SK-N-SH (cell line): ENCODE measurements at regions not wholly inside any gene's neighbourhood (a gene's known extent, or its start where the extent isn't known, plus 50 kb on each side); places are given as distances from the start of the nearest gene placed in this dataset.

ENCODE experiments used
- CTCF ChIA-PET: fragments of 300-600, 350-600 bp; formaldehyde crosslinking; extraction: SDS; loops from one replicate; lab custom pipeline; 2021; lab: Yijun Ruan, JAX
- POLR2A ChIA-PET: fragments of 350-600 bp; sonication (Branson Sonifier 250); formaldehyde crosslinking; extraction: SDS; loops from one replicate; lab custom pipeline; 2020; ENCODE audit warnings: antibody characterized with exemption, inconsistent platforms; lab: Yijun Ruan, JAX
- DNase-seq: peaks from one replicate; pipeline ENCODE4 v3.0.0; 2012
- H2AFZ ChIP-seq: fragments of 200-600 bp; sonication (generic); 2 replicates; pipeline ENCODE4 v1.8.1; 2016; ENCODE audit warnings: antibody characterized with exemption, mild to moderate bottlenecking, low read depth
- H3F3A ChIP-seq: fragments of 200-600 bp; sonication (generic); replicated peaks from 2 replicates; pipeline ENCODE3; 2016; ENCODE audit warnings: antibody characterized with exemption, mild to moderate bottlenecking; ENCODE audit not compliant: insufficient read depth
- H3K27ac ChIP-seq, 2 experiments: fragments of 200-500 bp in 1 of 2; fragments of 200-600 bp in 1 of 2; sonication (Bioruptor generic) in 1 of 2; sonication (generic), shearing (Covaris generic) in 1 of 2; 2 replicates each; pipeline versions ENCODE4 v1.5.1 to v1.6.1; 2014 to 2016; ENCODE audit warnings: low read depth in 2 of 2, inconsistent platforms in 1 of 2, low read length in 1 of 2, mild to moderate bottlenecking in 1 of 2, mixed read lengths in 1 of 2
- H3K27me3 ChIP-seq: fragments of 200-600 bp; sonication (generic), shearing (Covaris generic); 2 replicates; pipeline ENCODE4 v1.6.1; 2016; ENCODE audit warnings: mixed run types; ENCODE audit not compliant: insufficient read depth
- H3K36me3 ChIP-seq, 2 experiments: fragments of 200-500 bp in 1 of 2; fragments of 200-600 bp in 1 of 2; sonication (Bioruptor generic) in 1 of 2; sonication (generic) in 1 of 2; replicated peaks in 1 of 2; 2 replicates each; pipeline versions ENCODE3 to v1.5.1; 2014 to 2016; ENCODE audit warnings: low read length in 1 of 2, mild to moderate bottlenecking in 1 of 2; ENCODE audit not compliant: insufficient read depth in 2 of 2, control insufficient read depth in 1 of 2
- H3K4me1 ChIP-seq, 2 experiments: fragments of 200-500 bp in 1 of 2; fragments of 200-600 bp in 1 of 2; sonication (Bioruptor generic) in 1 of 2; sonication (generic), shearing (Covaris generic) in 1 of 2; 2 replicates each; pipeline versions ENCODE4 v1.5.1 to v1.6.1; 2014 to 2016; ENCODE audit warnings: low read depth in 1 of 2, low read length in 1 of 2, mixed run types in 1 of 2; ENCODE audit not compliant: insufficient read depth in 2 of 2, control insufficient read depth in 1 of 2
- H3K4me2 ChIP-seq: fragments of 200-600 bp; sonication (generic), shearing (Covaris generic); 2 replicates; pipeline ENCODE4 v1.6.1; 2017; ENCODE audit warnings: mixed run types
- H3K4me3 ChIP-seq, 2 experiments: fragments of 200-500 bp in 1 of 2; fragments of 200-600 bp in 1 of 2; sonication (Bioruptor generic) in 1 of 2; sonication (generic), shearing (Covaris generic) in 1 of 2; 2 replicates each; pipeline versions ENCODE4 v1.5.1 to v1.8.1; 2014 to 2016; ENCODE audit warnings: low read depth in 2 of 2, inconsistent platforms in 1 of 2, low read length in 1 of 2, mild to moderate bottlenecking in 1 of 2, mixed read lengths in 1 of 2, moderate library complexity in 1 of 2
- H3K79me2 ChIP-seq: fragments of 200-600 bp; sonication (generic); 2 replicates; pipeline ENCODE4 v1.8.1; 2017; ENCODE audit warnings: mild to moderate bottlenecking; ENCODE audit not compliant: insufficient read depth
- H3K9ac ChIP-seq: fragments of 200-600 bp; sonication (generic); 2 replicates; pipeline ENCODE4 v1.6.1; 2017; ENCODE audit warnings: mixed run types
- H3K9me2 ChIP-seq: fragments of 200-600 bp; sonication (generic); 2 replicates; pipeline ENCODE4 v1.6.1; 2017; ENCODE audit warnings: mixed run types
- H3K9me3 ChIP-seq: fragments of 200-600 bp; sonication (generic); 2 replicates; pipeline ENCODE4 v1.6.1; 2017; ENCODE audit warnings: mixed run types, mild to moderate bottlenecking, moderate library complexity
- H4K20me1 ChIP-seq: fragments of 200-600 bp; sonication (generic); 2 replicates; pipeline ENCODE4 v1.6.1; 2017; ENCODE audit warnings: mild to moderate bottlenecking, mixed run types; ENCODE audit not compliant: insufficient read depth
- ELF1 ChIP-seq: IDR thresholded peaks from 2 replicates; pipeline ENCODE4 v1.4.0; 2012
- EZH2phosphoT487 ChIP-seq: fragments of 200-600 bp; sonication (generic); IDR thresholded peaks from 2 replicates; pipeline ENCODE4 v1.6.1; 2017; ENCODE audit warnings: low read depth, mixed run types, mild to moderate bottlenecking, antibody characterized with exemption, moderate library complexity, borderline replicate concordance
- FOSL2 ChIP-seq: IDR thresholded peaks from 2 replicates; pipeline ENCODE4 v1.4.0; 2012; ENCODE audit warnings: low read depth, mild to moderate bottlenecking, moderate library complexity, borderline replicate concordance
- FOXM1 ChIP-seq: IDR thresholded peaks from 2 replicates; pipeline ENCODE4 v1.4.0; 2012; ENCODE audit warnings: low read depth, mild to moderate bottlenecking
- JUND ChIP-seq: IDR thresholded peaks from 2 replicates; pipeline ENCODE4 v1.4.0; 2012
- MEF2A ChIP-seq: IDR thresholded peaks from 2 replicates; pipeline ENCODE4 v1.4.0; 2012; ENCODE audit warnings: low read depth, borderline replicate concordance
- MXI1 ChIP-seq: IDR thresholded peaks from 2 replicates; pipeline ENCODE4 v1.6.1; 2012; ENCODE audit warnings: mild to moderate bottlenecking, low read depth, low read length, improper control_type of control experiment
- NFIC ChIP-seq: IDR thresholded peaks from 2 replicates; pipeline ENCODE4 v1.4.0; 2012; ENCODE audit warnings: borderline replicate concordance
- POLR2AphosphoS5 ChIP-seq: IDR thresholded peaks from 2 replicates; pipeline ENCODE4 v1.6.1; 2012; ENCODE audit warnings: low read depth, low read length
- RAD21 ChIP-seq: IDR thresholded peaks from 2 replicates; pipeline ENCODE4 v1.6.1; 2012; ENCODE audit warnings: mild to moderate bottlenecking, low read length
- RFX5 ChIP-seq: IDR thresholded peaks from 2 replicates; pipeline ENCODE4 v1.6.1; 2012; ENCODE audit warnings: mild to moderate bottlenecking, improper control_type of control experiment, low read length
- SIN3A ChIP-seq: IDR thresholded peaks from 2 replicates; pipeline ENCODE4 v1.6.1; 2012; ENCODE audit warnings: low read depth, mild to moderate bottlenecking, low read length, moderate library complexity, borderline replicate concordance
- SMC3 ChIP-seq: IDR thresholded peaks from 2 replicates; pipeline ENCODE4 v1.6.1; 2012; ENCODE audit warnings: low read depth, low read length, improper control_type of control experiment
- TCF12 ChIP-seq: IDR thresholded peaks from 2 replicates; pipeline ENCODE4 v1.4.0; 2012
- TEAD4 ChIP-seq: IDR thresholded peaks from 2 replicates; pipeline ENCODE4 v1.4.0; 2012; ENCODE audit warnings: mild to moderate bottlenecking, borderline replicate concordance; ENCODE audit not compliant: insufficient read depth
- WGBS: methylation state at CpG from one replicate; pipeline ENCODE4 v1.1.6; 2017; ENCODE audit warnings: low lambda C conversion rate; 5-methylcytosine and 5-hydroxymethylcytosine counted together
- TF ChIP-seq, protein P1 (sequence below): IDR thresholded peaks from 2 replicates; pipeline ENCODE4; 2012
- TF ChIP-seq, protein P2 (sequence below): fragments of 150-350 bp; IDR thresholded peaks from 2 replicates; pipeline ENCODE4 v1.6.1; 2017; ENCODE audit warnings: antibody characterized with exemption, low read length, low read depth, borderline replicate concordance
- TF ChIP-seq, protein P3 (sequence below): IDR thresholded peaks from 2 replicates; pipeline ENCODE4 v1.6.1; 2012; ENCODE audit warnings: mild to moderate bottlenecking, low read depth, low read length, moderate library complexity
- TF ChIP-seq, protein P4 (sequence below): fragments of 150-350 bp; IDR thresholded peaks from 2 replicates; pipeline ENCODE4 v1.6.1; 2016; ENCODE audit warnings: mild to moderate bottlenecking, low read depth, low read length

DNA sequence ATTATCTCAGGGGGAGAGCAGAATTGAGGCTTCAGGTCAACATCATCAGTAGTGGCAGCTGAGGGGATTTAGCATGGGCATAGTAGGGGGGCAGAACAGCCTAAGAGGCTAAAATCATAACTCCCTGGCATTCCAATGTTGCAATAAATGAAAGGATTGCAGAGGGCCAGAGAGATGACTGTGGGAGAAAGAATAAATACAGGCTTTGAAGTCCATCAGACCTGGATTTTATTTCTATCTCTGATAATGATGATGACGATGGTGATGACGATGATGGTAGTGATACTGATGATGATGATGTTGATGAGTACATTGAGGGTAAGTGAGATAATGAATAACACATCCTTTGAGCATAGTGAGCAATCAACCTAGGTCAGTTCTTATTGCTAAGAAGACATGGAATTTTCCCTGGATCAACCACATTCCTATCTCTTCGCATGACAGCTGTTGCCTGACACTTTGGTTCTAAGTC is 107.4 kb upstream of the CDH11 start:
- no peak overlapping the region for H3K4me2 ChIP-seq
- 81% methylated on average over 3 of the region's 3 CpGs for WGBS
- H2AFZ ChIP-seq, result no peak overlapping the region

DNA sequence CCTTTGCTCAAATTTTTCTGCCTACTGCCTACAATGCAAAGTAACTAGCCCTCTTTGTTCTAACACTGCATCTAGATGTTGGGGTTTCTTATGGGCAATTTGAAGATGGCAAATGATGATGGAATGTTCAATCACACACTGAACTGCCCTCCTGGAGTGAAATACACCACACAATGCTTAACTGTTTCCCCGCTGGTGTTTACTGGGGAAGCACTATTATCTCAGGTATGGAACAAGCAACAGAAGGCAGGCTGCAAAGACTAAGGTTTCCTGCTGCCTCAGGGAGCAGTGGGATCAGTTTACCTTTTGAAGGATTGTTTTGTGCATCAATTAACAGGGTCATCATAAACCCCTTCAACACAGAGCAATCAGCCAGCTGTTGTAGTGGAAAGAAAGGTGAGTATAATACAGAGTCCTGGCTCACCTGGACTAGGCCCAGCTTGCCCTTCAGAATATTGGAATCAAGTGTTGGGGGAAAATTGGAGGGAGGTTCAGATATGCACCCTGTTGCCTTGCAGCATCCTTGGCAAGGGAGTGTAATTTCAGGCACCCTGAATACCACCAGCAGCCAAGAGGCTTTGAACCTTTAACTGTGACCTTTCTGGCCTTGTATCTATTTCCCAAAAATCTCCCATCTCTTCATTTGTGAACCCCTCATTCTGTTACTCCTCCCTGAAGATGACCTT is 105.4 kb upstream of the CDH11 start:
- Histone ChIP-seq H3K4me2 (no peak overlapping the region), H3K79me2 (no peaks in the 10 kb centered on the region), H3K9ac (no peak overlapping the region), H3K9me2 (no peaks in the 10 kb centered on the region), H3K4me3 (no peak overlapping the region), H3K36me3 (no peaks in the 10 kb centered on the region), H3F3A (no peaks in the 10 kb centered on the region)
- ChIA-PET POLR2A (no interaction called here), CTCF (interaction anchor here (0.8 kb wide), 1 partner anchor 44 kb away, joined by 3 read pairs; no protein-coding TSS in a partner anchor)
- WGBS, result 71% methylated on average over 1 of the region's 1 CpG
- TF ChIP-seq ELF1, result no peak
- TF ChIP-seq SMC3, result no peak
- TF ChIP-seq, protein P1, sequence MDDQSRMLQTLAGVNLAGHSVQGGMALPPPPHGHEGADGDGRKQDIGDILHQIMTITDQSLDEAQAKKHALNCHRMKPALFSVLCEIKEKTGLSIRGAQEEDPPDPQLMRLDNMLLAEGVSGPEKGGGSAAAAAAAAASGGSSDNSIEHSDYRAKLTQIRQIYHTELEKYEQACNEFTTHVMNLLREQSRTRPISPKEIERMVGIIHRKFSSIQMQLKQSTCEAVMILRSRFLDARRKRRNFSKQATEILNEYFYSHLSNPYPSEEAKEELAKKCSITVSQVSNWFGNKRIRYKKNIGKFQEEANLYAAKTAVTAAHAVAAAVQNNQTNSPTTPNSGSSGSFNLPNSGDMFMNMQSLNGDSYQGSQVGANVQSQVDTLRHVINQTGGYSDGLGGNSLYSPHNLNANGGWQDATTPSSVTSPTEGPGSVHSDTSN, result no peak
- TF ChIP-seq, protein P2, sequence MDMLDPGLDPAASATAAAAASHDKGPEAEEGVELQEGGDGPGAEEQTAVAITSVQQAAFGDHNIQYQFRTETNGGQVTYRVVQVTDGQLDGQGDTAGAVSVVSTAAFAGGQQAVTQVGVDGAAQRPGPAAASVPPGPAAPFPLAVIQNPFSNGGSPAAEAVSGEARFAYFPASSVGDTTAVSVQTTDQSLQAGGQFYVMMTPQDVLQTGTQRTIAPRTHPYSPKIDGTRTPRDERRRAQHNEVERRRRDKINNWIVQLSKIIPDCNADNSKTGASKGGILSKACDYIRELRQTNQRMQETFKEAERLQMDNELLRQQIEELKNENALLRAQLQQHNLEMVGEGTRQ, result no peak
- no peak for TF ChIP-seq POLR2AphosphoS5
- TF ChIP-seq MEF2A, result no peak
- TF ChIP-seq, protein P3, sequence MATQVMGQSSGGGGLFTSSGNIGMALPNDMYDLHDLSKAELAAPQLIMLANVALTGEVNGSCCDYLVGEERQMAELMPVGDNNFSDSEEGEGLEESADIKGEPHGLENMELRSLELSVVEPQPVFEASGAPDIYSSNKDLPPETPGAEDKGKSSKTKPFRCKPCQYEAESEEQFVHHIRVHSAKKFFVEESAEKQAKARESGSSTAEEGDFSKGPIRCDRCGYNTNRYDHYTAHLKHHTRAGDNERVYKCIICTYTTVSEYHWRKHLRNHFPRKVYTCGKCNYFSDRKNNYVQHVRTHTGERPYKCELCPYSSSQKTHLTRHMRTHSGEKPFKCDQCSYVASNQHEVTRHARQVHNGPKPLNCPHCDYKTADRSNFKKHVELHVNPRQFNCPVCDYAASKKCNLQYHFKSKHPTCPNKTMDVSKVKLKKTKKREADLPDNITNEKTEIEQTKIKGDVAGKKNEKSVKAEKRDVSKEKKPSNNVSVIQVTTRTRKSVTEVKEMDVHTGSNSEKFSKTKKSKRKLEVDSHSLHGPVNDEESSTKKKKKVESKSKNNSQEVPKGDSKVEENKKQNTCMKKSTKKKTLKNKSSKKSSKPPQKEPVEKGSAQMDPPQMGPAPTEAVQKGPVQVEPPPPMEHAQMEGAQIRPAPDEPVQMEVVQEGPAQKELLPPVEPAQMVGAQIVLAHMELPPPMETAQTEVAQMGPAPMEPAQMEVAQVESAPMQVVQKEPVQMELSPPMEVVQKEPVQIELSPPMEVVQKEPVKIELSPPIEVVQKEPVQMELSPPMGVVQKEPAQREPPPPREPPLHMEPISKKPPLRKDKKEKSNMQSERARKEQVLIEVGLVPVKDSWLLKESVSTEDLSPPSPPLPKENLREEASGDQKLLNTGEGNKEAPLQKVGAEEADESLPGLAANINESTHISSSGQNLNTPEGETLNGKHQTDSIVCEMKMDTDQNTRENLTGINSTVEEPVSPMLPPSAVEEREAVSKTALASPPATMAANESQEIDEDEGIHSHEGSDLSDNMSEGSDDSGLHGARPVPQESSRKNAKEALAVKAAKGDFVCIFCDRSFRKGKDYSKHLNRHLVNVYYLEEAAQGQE, result no peak
- TF ChIP-seq SIN3A, result no peak
- no peak for TF ChIP-seq TEAD4
- TF ChIP-seq, all 33 proteins: peak for 0
- no peaks in the 10 kb centered on the region for H3K27me3 ChIP-seq
- no peaks in the 10 kb centered on the region for H3K9me3 ChIP-seq
- no peaks in the 10 kb centered on the region for H4K20me1 ChIP-seq
- DNase-seq, result no peak
- H2AFZ ChIP-seq, result no peak overlapping the region
- H3K27ac ChIP-seq, result no peak overlapping the region
- peaks cover 0 to 2% of the 10 kb centered on the region in 2 experiments; a peak in 1 of 4 replicates for H3K4me1 ChIP-seq

More for the DNA sequence above, 107.4 kb upstream of the CDH11 start:
- H3K9me2 ChIP-seq, result no peaks in the 10 kb centered on the region
- no peak overlapping the region for H3K4me3 ChIP-seq
- H4K20me1 ChIP-seq, result no peaks in the 10 kb centered on the region
- ChIA-PET CTCF (no interaction called here), POLR2A (no interaction called here)
- H3K9me3 ChIP-seq, result no peaks in the 10 kb centered on the region
- DNase-seq, result no peak
- H3K27me3 ChIP-seq, result no peaks in the 10 kb centered on the region
- H3K27ac ChIP-seq, result no peak overlapping the region
- TF ChIP-seq, protein P4, sequence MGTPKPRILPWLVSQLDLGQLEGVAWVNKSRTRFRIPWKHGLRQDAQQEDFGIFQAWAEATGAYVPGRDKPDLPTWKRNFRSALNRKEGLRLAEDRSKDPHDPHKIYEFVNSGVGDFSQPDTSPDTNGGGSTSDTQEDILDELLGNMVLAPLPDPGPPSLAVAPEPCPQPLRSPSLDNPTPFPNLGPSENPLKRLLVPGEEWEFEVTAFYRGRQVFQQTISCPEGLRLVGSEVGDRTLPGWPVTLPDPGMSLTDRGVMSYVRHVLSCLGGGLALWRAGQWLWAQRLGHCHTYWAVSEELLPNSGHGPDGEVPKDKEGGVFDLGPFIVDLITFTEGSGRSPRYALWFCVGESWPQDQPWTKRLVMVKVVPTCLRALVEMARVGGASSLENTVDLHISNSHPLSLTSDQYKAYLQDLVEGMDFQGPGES, result no peak
- no peak for TF ChIP-seq EZH2phosphoT487
- TF ChIP-seq NFIC, result no peak
- no peak for TF ChIP-seq SMC3
- TF ChIP-seq RAD21, result no peak
- no peak for TF ChIP-seq RFX5
- no peak for TF ChIP-seq FOSL2
- no peak for TF ChIP-seq TCF12
- TF ChIP-seq JUND, result no peak
- TF ChIP-seq FOXM1, result no peak
- no peak for TF ChIP-seq SIN3A
- TF ChIP-seq MXI1, result no peak
- H3F3A ChIP-seq, result no peaks in the 10 kb centered on the region
- no peaks in the 10 kb centered on the region for H3K79me2 ChIP-seq
- H3K9ac ChIP-seq, result no peak overlapping the region
- H3K36me3 ChIP-seq, result no peaks in the 10 kb centered on the region
- no peaks in the 10 kb centered on the region for H3K4me1 ChIP-seq
